Transverse colon (tissue), 4 donors: ENCODE measurements at regions not wholly inside any gene's neighbourhood (a gene's known extent, or its start where the extent isn't known, plus 50 kb on each side); places are given as distances from the start of the nearest gene placed in this dataset.

ENCODE experiments used
- DNase-seq: peaks from one replicate; pipeline ENCODE4 v3.0.0-alpha.2; 2019
- H3K27ac ChIP-seq, 4 donors: fragments of 200-600 bp; sonication (generic); 2 replicates each; pipeline ENCODE4 v1.5.1; 2016 to 2018; ENCODE audit warnings: inconsistent platforms in 4 of 4
- H3K27me3 ChIP-seq: fragments of 200-600 bp; sonication (generic); 2 replicates; pipeline ENCODE4 v1.5.1; 2017; ENCODE audit warnings: inconsistent platforms
- H3K36me3 ChIP-seq, 4 donors: fragments of 200-600 bp; sonication (generic); 2 replicates each; pipeline ENCODE4 v1.5.1; 2017 to 2019; ENCODE audit warnings: inconsistent platforms in 4 of 4
- H3K4me1 ChIP-seq, 4 donors: fragments of 200-600 bp; sonication (generic); 2 replicates each; pipeline ENCODE4 v1.5.1; 2017 to 2020; ENCODE audit warnings: inconsistent platforms in 4 of 4
- H3K4me3 ChIP-seq, 4 donors: fragments of 200-600 bp; sonication (generic); 1 replicate in 1 of 4; 2 replicates in 3 of 4; pipeline versions ENCODE4 v1.5.1 to v1.6.1; 2017 to 2019; ENCODE audit warnings: inconsistent platforms in 4 of 4
- H3K9me3 ChIP-seq, 2 donors: fragments of 200-600 bp; sonication (generic); 2 replicates each; pipeline ENCODE4 v1.5.1; 2017 to 2019; ENCODE audit warnings: inconsistent platforms in 2 of 2
- EP300 ChIP-seq: sonication (generic); formaldehyde crosslinking; IDR thresholded peaks from one replicate; pipeline ENCODE4 v1.6.1; 2017; ENCODE audit warnings: antibody characterized with exemption, low read depth
- POLR2A ChIP-seq: fragments of 450-650 bp; IDR thresholded peaks from one replicate; pipeline ENCODE4 v1.6.1; 2016; ENCODE audit warnings: antibody characterized with exemption, mild to moderate bottlenecking, moderate library complexity
- POLR2AphosphoS5 ChIP-seq, 3 donors: sonication (generic); formaldehyde crosslinking; IDR thresholded peaks; one replicate each; pipeline ENCODE4 v1.6.1; 2016; ENCODE audit warnings: antibody characterized with exemption in 3 of 3
- WGBS, 2 donors: methylation state at CpG; one replicate each; pipeline ENCODE4 v1.1.5; 2018; ENCODE audit warnings: low coverage in 1 of 2; 5-methylcytosine and 5-hydroxymethylcytosine counted together
- in situ Hi-C, 4 donors: fragments of 200-750 bp; cut with MboI; loops; one replicate each; pipeline versions ENCODE4 v1.15.0 to v1.15.1; 2017; ENCODE audit warnings: low sequenced_read_pairs in 3 of 4, low pct_ligation_motif_present in 1 of 4, low pct_unique_long_range_greater_than_20kb in 1 of 4
- intact Hi-C: fragments of 100-400 bp; cut with DNase I; formaldehyde crosslinking; loops from one replicate; pipeline ENCODE4 v1.15.1; 2023; ENCODE audit warnings: low total_unique reads
- TF ChIP-seq, protein P1 (sequence below), 5 experiments: fragments of 200-600 bp in 3 of 5; fragments of 450-650 bp in 2 of 5; sonication (generic) in 3 of 5; IDR thresholded peaks; 1 replicate in 2 of 5; 2 replicates in 3 of 5; pipeline ENCODE4 v1.5.1; 2016 to 2017; ENCODE audit warnings: antibody characterized with exemption in 5 of 5, inconsistent platforms in 3 of 5, mild to moderate bottlenecking in 2 of 5, moderate library complexity in 1 of 5

DNA sequence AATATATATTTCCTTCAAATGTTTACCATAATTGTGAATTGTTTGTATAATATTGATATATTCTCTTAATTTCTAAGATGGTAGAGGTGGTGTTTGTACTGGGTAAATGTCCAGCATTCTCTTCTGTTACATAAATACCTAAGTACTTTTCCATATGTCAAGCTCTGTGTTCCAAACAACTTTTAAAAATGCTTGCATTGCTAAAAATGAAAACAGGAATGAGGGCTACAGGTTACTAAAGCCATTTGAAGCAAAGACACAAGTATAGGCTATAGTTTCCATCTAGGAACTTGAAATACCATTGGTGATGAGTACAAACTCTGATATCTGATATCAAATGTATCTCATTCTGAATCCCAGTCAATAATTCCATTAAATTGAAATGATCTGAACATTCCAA is 233.6 kb upstream of the SORCS1 start:
- Histone ChIP-seq H3K27me3 (no peaks in the 10 kb centered on the region), H3K4me1 (no peaks in the 10 kb centered on the region), H3K36me3 (no peaks in the 10 kb centered on the region), H3K27ac (no peak overlapping the region), H3K9me3 (no peaks in the 10 kb centered on the region), H3K4me3 (no peak overlapping the region)
- DNase-seq: no peak
- in situ Hi-C loops (no loop called here), intact Hi-C loops (no loop called here)
- TF ChIP-seq POLR2A (no peak), EP300 (no peak)

GRCh38 chr10:107391901-107392300 is 227.4 kb upstream of the SORCS1 start:
- Histone ChIP-seq H3K4me3 (no peak overlapping the region), H3K9me3 (no peaks in the 10 kb centered on the region), H3K4me1 (no peaks in the 10 kb centered on the region), H3K27ac (no peak overlapping the region), H3K27me3 (no peaks in the 10 kb centered on the region), H3K36me3 (no peaks in the 10 kb centered on the region)
- no peak for TF ChIP-seq EP300
- TF ChIP-seq, protein P1, sequence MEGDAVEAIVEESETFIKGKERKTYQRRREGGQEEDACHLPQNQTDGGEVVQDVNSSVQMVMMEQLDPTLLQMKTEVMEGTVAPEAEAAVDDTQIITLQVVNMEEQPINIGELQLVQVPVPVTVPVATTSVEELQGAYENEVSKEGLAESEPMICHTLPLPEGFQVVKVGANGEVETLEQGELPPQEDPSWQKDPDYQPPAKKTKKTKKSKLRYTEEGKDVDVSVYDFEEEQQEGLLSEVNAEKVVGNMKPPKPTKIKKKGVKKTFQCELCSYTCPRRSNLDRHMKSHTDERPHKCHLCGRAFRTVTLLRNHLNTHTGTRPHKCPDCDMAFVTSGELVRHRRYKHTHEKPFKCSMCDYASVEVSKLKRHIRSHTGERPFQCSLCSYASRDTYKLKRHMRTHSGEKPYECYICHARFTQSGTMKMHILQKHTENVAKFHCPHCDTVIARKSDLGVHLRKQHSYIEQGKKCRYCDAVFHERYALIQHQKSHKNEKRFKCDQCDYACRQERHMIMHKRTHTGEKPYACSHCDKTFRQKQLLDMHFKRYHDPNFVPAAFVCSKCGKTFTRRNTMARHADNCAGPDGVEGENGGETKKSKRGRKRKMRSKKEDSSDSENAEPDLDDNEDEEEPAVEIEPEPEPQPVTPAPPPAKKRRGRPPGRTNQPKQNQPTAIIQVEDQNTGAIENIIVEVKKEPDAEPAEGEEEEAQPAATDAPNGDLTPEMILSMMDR (IDR thresholded peaks at IDR 0.05): no peak
- no peak for TF ChIP-seq POLR2A
- TF ChIP-seq POLR2AphosphoS5 (IDR thresholded peaks at IDR 0.05): no peak
- WGBS, 2 donors: 65 to 77% methylated on average over 4 of the region's 4 CpGs
- in situ Hi-C loops (no loop called here), intact Hi-C loops (no loop called here)
- no peak for DNase-seq

GRCh38 chr10:107390563-107390962 is 226.1 kb upstream of the SORCS1 start:
- DNase-seq: no peak
- TF ChIP-seq EP300: no peak
- no peaks in the 10 kb centered on the region for H3K4me1 ChIP-seq
- no peaks in the 10 kb centered on the region for H3K27me3 ChIP-seq
- intact Hi-C loops (no loop called here), in situ Hi-C loops (no loop called here)
- WGBS, 2 donors: 20 to 68% methylated on average over 1 of the region's 1 CpG
- no peaks in the 10 kb centered on the region for H3K36me3 ChIP-seq
- H3K27ac ChIP-seq: no peak overlapping the region
- no peaks in the 10 kb centered on the region for H3K9me3 ChIP-seq
- no peak overlapping the region for H3K4me3 ChIP-seq

GRCh38 chr10:107383357-107383756 is 218.9 kb upstream of the SORCS1 start:
- Histone ChIP-seq H3K27ac (no peak overlapping the region), H3K27me3 (no peaks in the 10 kb centered on the region), H3K9me3 (no peaks in the 10 kb centered on the region), H3K4me1 (no peaks in the 10 kb centered on the region), H3K4me3 (no peak overlapping the region), H3K36me3 (no peaks in the 10 kb centered on the region)
- DNase-seq: no peak
- TF ChIP-seq EP300 (no peak), POLR2AphosphoS5 (IDR thresholded peaks at IDR 0.05) (no peak), POLR2A (no peak)
- TF ChIP-seq, protein P1 (IDR thresholded peaks at IDR 0.05): no peak
- intact Hi-C loops (no loop called here), in situ Hi-C loops (no loop called here)
- WGBS, 2 donors: 88 to 94% methylated on average over 3 of the region's 3 CpGs

- no peaks in the 10 kb centered on the region for H3K36me3 ChIP-seq
- no peak overlapping the region for H3K27ac ChIP-seq
- no peak for TF ChIP-seq POLR2AphosphoS5 (IDR thresholded peaks at IDR 0.05)
- H3K9me3 ChIP-seq: no peaks in the 10 kb centered on the region
- WGBS, 2 donors: 81% methylated on average over 2 of the region's 2 CpGs; no CpG with 5 or more reads in 1 of the 2 donors
- H3K4me1 ChIP-seq: no peaks in the 10 kb centered on the region
- DNase-seq: no peak
- in situ Hi-C loops (no loop called here), intact Hi-C loops (no loop called here)
- no peaks in the 10 kb centered on the region for H3K27me3 ChIP-seq
- no peak overlapping the region for H3K4me3 ChIP-seq
Measured at GRCh38 chr10:107379601-107380000, 215.1 kb upstream of the SORCS1 start.

DNA sequence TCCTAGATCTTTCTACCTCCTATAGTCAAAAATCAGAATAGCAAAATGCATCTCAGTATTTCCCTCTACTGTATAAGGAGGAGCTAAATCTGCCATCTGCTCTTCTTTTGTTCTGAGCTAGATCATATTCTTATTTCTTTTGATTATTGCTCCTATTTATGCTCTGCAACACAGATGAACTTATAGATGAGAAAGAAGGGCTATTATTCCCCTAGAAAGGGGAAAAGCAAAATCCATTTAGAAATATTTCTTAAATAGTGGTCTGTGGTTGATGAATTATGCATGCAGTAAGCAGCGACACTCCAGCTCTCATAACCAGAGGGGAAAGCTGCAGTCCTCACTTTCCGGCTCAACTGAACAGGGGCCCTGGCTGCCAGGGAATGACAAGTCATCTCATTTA is 207.3 kb upstream of the SORCS1 start:
- no peak overlapping the region for H3K4me3 ChIP-seq
- no peaks in the 10 kb centered on the region for H3K36me3 ChIP-seq
- in situ Hi-C loops (no loop called here), intact Hi-C loops (no loop called here)
- H3K27me3 ChIP-seq: no peaks in the 10 kb centered on the region
- DNase-seq: no peak
- no peaks in the 10 kb centered on the region for H3K9me3 ChIP-seq
- H3K4me1 ChIP-seq: no peaks in the 10 kb centered on the region
- WGBS, 2 donors: 79 to 86% methylated on average over 2 of the region's 2 CpGs
- no peak for TF ChIP-seq EP300
- no peak overlapping the region for H3K27ac ChIP-seq
